Bronchial epithelial cell (primary cell): ENCODE measurements at regions not wholly inside any gene's neighbourhood (a gene's known extent, or its start where the extent isn't known, plus 50 kb on each side); places are given as distances from the start of the nearest gene placed in this dataset.
"Not testable (repeated sequence)": the region's sequence is repeated elsewhere in the genome, so short reads cannot be mapped to it uniquely, and the experiment has no call there.

ENCODE experiments used
- DNase-seq: peaks from one replicate; pipeline ENCODE4 v3.0.0-alpha.2; 2010; ENCODE audit warnings: low read depth
- FAIRE-seq: peaks from 2 replicates; lab custom pipeline; 2011; peaks lifted over from hg19 to GRCh38; lab: Jason Lieb, UNC
- H3K27me3 ChIP-seq: 2 replicates; pipeline ENCODE4 v1.5.1; 2011; ENCODE audit warnings: low read length; ENCODE audit not compliant: control insufficient read depth, insufficient read depth
- H3K36me3 ChIP-seq: 2 replicates; pipeline ENCODE4 v1.5.1; 2011; ENCODE audit warnings: low read length; ENCODE audit not compliant: control insufficient read depth, insufficient read depth
- H3K4me3 ChIP-seq: 2 replicates; pipeline ENCODE4 v1.5.1; 2011; ENCODE audit warnings: mild to moderate bottlenecking, low read depth, low read length, control low read depth
- CTCF ChIP-seq: IDR thresholded peaks from 2 replicates; pipeline ENCODE4 v1.5.1; 2011; ENCODE audit warnings: mild to moderate bottlenecking, moderate library complexity, low read length, control low read depth, inconsistent platforms; ENCODE audit not compliant: insufficient read depth, severe bottlenecking

GRCh38 chr2:182649316-182649715 lies 66.7 kb upstream of the DNAJC10 start:
- DNase-seq: peak; percentile 29
- H3K4me3 ChIP-seq: no peak overlapping the region
- peak; percentile 49 for TF ChIP-seq CTCF
- H3K36me3 ChIP-seq: no peaks in the 10 kb centered on the region
- no peak for FAIRE-seq
- no peaks in the 10 kb centered on the region for H3K27me3 ChIP-seq

- Histone ChIP-seq H3K27me3 (no peaks in the 10 kb centered on the region), H3K4me3 (no peak overlapping the region), H3K36me3 (no peaks in the 10 kb centered on the region)
- TF ChIP-seq CTCF: peak; percentile 32
- FAIRE-seq (no peak), DNase-seq (peak; percentile 68)
These were observed 65.4 kb upstream of the DNAJC10 start for GRCh38 chr2:182650704-182651103.

- H3K27me3 ChIP-seq: no peaks in the 10 kb centered on the region
- no peak overlapping the region for H3K4me3 ChIP-seq
- peak; percentile 18 for DNase-seq
- no peak for FAIRE-seq
- TF ChIP-seq CTCF: no peak
- H3K36me3 ChIP-seq: no peaks in the 10 kb centered on the region
These were observed 63.7 kb upstream of the DNAJC10 start for GRCh38 chr2:182652326-182652725.

- Histone ChIP-seq H3K27me3 (no peaks in the 10 kb centered on the region), H3K4me3 (no peak overlapping the region), H3K36me3 (no peaks in the 10 kb centered on the region)
- DNase-seq (no peak), FAIRE-seq (no peak)
- TF ChIP-seq CTCF: no peak
These were observed 60.3 kb upstream of the DNAJC10 start for GRCh38 chr2:182655750-182656149.

GRCh38 chr2:182664212-182664611 lies 51.8 kb upstream of the DNAJC10 start:
- H3K36me3 ChIP-seq: no peaks in the 10 kb centered on the region
- H3K27me3 ChIP-seq: no peaks in the 10 kb centered on the region
- no peak for TF ChIP-seq CTCF
- H3K4me3 ChIP-seq: no peak overlapping the region
- DNase-seq: no peak
- no peak for FAIRE-seq

DNA sequence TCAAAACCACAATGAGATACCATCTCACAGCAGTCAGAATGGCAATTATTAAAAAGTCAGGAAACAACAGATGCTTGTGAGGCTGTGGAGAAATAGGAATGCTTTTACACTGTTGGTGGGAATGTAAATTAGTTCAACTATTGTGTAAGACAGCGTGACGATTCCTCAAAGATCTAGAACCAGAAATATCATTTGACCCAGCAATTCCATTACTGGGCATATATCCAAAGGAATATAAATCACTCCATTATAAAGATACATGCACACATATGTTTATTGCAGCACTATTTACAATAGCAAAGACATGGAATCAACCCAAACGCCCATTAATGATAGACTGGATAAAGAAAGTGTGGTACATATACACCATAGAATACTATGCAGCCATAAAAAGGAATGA lies 50.6 kb upstream of the DNAJC10 start:
- not testable (repeated sequence) for H3K27me3 ChIP-seq, FAIRE-seq, DNase-seq, H3K36me3 ChIP-seq, H3K4me3 ChIP-seq
